H1 (cell line): ENCODE measurements at regions not wholly inside any gene's neighbourhood (a gene's known extent, or its start where the extent isn't known, plus 50 kb on each side); places are given as distances from the start of the nearest gene placed in this dataset.

Source experiments
- CTCF ChIA-PET: fragments of 300-600 bp; sonication (Branson Sonifier 250); formaldehyde crosslinking; loops from one replicate; lab custom pipeline; 2021; ENCODE audit not compliant: partially characterized antibody; lab: Charles Lee
- POLR2A ChIA-PET: fragments of 300-600 bp; sonication (Branson Sonifier 250); formaldehyde crosslinking; loops from one replicate; lab custom pipeline; 2021; ENCODE audit warnings: inconsistent platforms; ENCODE audit not compliant: partially characterized antibody; lab: Charles Lee
- DNase-seq, 2 experiments: peaks; one replicate each; pipeline versions ENCODE4 v3.0.0 to v3.0.0-alpha.2; 2010 to 2022; ENCODE audit warnings: low spot score in 2 of 2, low read depth in 1 of 2, mixed read lengths in 1 of 2
- FAIRE-seq: peaks from 2 replicates; lab custom pipeline; 2011; peaks lifted over from hg19 to GRCh38; lab: Jason Lieb, UNC
- H2AFZ ChIP-seq: 2 replicates; pipeline ENCODE4 v1.8.1; 2012; ENCODE audit warnings: low read length, inconsistent platforms
- H2AK5ac ChIP-seq: 2 replicates; pipeline ENCODE4 v1.6.1; 2013; ENCODE audit warnings: low read depth, low read length
- H2BK120ac ChIP-seq: replicated peaks from 2 replicates; pipeline ENCODE3; 2013; ENCODE audit warnings: low read depth, low read length, inconsistent platforms
- H2BK12ac ChIP-seq: 2 replicates; pipeline ENCODE4 v1.6.1; 2013; ENCODE audit warnings: low read depth, low read length
- H2BK15ac ChIP-seq: 2 replicates; pipeline ENCODE4 v1.6.1; 2013; ENCODE audit warnings: low read length
- H2BK20ac ChIP-seq: 2 replicates; pipeline ENCODE4 v1.6.1; 2013; ENCODE audit warnings: low read length
- H2BK5ac ChIP-seq: 2 replicates; pipeline ENCODE4 v1.6.1; 2013; ENCODE audit warnings: low read depth, low read length
- H3K14ac ChIP-seq: 2 replicates; pipeline ENCODE4 v1.6.1; 2013; ENCODE audit warnings: inconsistent platforms; ENCODE audit not compliant: insufficient read length
- H3K18ac ChIP-seq: 2 replicates; pipeline ENCODE4 v1.6.1; 2013; ENCODE audit warnings: low read length; ENCODE audit errors: extremely low read depth
- H3K23ac ChIP-seq: 2 replicates; pipeline ENCODE4 v1.6.1; 2013; ENCODE audit warnings: inconsistent platforms; ENCODE audit not compliant: insufficient read length
- H3K23me2 ChIP-seq: 2 replicates; pipeline ENCODE4 v1.6.1; 2013; ENCODE audit warnings: low read depth, low read length
- H3K27ac ChIP-seq: 2 replicates; pipeline ENCODE4 v1.6.1; 2011; ENCODE audit warnings: low read depth, low read length, inconsistent platforms
- H3K27me3 ChIP-seq, 4 experiments: replicated peaks in 1 of 4; 1 replicate in 1 of 4; 2 replicates in 3 of 4; pipeline versions ENCODE4 v1.6.1 to v1.8.1; 2011 to 2013; ENCODE audit warnings: low read length in 3 of 4, mild to moderate bottlenecking in 3 of 4, inconsistent platforms in 2 of 4, mixed read lengths in 2 of 4, moderate library complexity in 1 of 4; ENCODE audit not compliant: control insufficient read depth in 3 of 4, insufficient read depth in 3 of 4; ENCODE audit errors: extremely low read depth in 1 of 4
- H3K36me3 ChIP-seq, 4 experiments: 2 replicates each; pipeline versions ENCODE4 v1.6.1 to v1.8.1; 2011 to 2013; ENCODE audit warnings: mild to moderate bottlenecking in 4 of 4, low read length in 3 of 4, moderate library complexity in 2 of 4, control low read depth in 1 of 4, inconsistent platforms in 1 of 4; ENCODE audit not compliant: insufficient read depth in 4 of 4, control insufficient read depth in 2 of 4
- H3K4ac ChIP-seq: replicated peaks from 2 replicates; pipeline ENCODE3; 2013; ENCODE audit warnings: low read length, low read depth, mixed read lengths, inconsistent platforms; ENCODE audit not compliant: insufficient read length
- H3K4me1 ChIP-seq, 4 experiments: replicated peaks in 1 of 4; 1 replicate in 1 of 4; 2 replicates in 3 of 4; pipeline versions ENCODE4 v1.6.1 to v1.8.1; 2011 to 2013; ENCODE audit warnings: low read length in 3 of 4, inconsistent platforms in 2 of 4, mixed read lengths in 1 of 4; ENCODE audit not compliant: insufficient read depth in 4 of 4, control insufficient read depth in 3 of 4
- H3K4me2 ChIP-seq, 2 experiments: 2 replicates each; pipeline versions ENCODE4 v1.6.1 to v1.8.1; 2011 to 2013; ENCODE audit warnings: low read depth in 2 of 2, low read length in 2 of 2, control low read depth in 1 of 2, inconsistent platforms in 1 of 2, mild to moderate bottlenecking in 1 of 2; ENCODE audit not compliant: insufficient read depth in 1 of 2
- H3K4me3 ChIP-seq, 4 experiments: fragments of 200-600, 300-600 bp in 1 of 4; sonication (generic), shearing (Covaris generic), sonication (Bioruptor Twin) in 1 of 4; 2 replicates each; pipeline versions ENCODE4 v1.5.1 to v1.8.1; 2011 to 2016; ENCODE audit warnings: low read length in 4 of 4, low read depth in 3 of 4, control low read depth in 2 of 4, inconsistent platforms in 2 of 4, mild to moderate bottlenecking in 2 of 4, mixed read lengths in 1 of 4, moderate library complexity in 1 of 4; ENCODE audit not compliant: insufficient read depth in 2 of 4; ENCODE audit errors: extremely low read depth in 1 of 4
- H3K56ac ChIP-seq: replicated peaks from 2 replicates; pipeline ENCODE3; 2013; ENCODE audit warnings: low read depth, mild to moderate bottlenecking, mixed read lengths, low read length, inconsistent platforms; ENCODE audit not compliant: insufficient read length
- H3K79me1 ChIP-seq: 2 replicates; pipeline ENCODE4 v1.6.1; 2013; ENCODE audit warnings: low read depth, low read length, control low read depth
- H3K79me2 ChIP-seq, 2 experiments: 2 replicates each; pipeline versions ENCODE4 v1.6.1 to v1.8.1; 2012 to 2013; ENCODE audit warnings: low read length in 2 of 2, mild to moderate bottlenecking in 2 of 2, inconsistent platforms in 1 of 2; ENCODE audit not compliant: insufficient read depth in 2 of 2, control insufficient read depth in 1 of 2
- H3K9ac ChIP-seq, 4 experiments: replicated peaks in 1 of 4; 1 replicate in 1 of 4; 2 replicates in 3 of 4; pipeline versions ENCODE4 v1.6.1 to v1.8.1; 2011 to 2013; ENCODE audit warnings: low read depth in 3 of 4, low read length in 3 of 4, control low read depth in 2 of 4, mild to moderate bottlenecking in 2 of 4, moderate library complexity in 2 of 4, inconsistent platforms in 1 of 4; ENCODE audit errors: extremely low read depth in 1 of 4
- H3K9me3 ChIP-seq, 2 experiments: 2 replicates each; pipeline versions ENCODE4 v1.6.1 to v1.8.1; 2012 to 2013; ENCODE audit warnings: mild to moderate bottlenecking in 2 of 2, moderate library complexity in 2 of 2, control low read depth in 1 of 2, inconsistent platforms in 1 of 2, low read depth in 1 of 2, low read length in 1 of 2, mixed read lengths in 1 of 2; ENCODE audit not compliant: insufficient read depth in 2 of 2
- H4K20me1 ChIP-seq, 2 experiments: replicated peaks in 1 of 2; 2 replicates each; pipeline versions ENCODE3 to v1.8.1; 2011 to 2013; ENCODE audit warnings: inconsistent platforms in 2 of 2, low read length in 2 of 2, mild to moderate bottlenecking in 1 of 2; ENCODE audit not compliant: insufficient read depth in 2 of 2, control insufficient read depth in 1 of 2
- H4K5ac ChIP-seq: 2 replicates; pipeline ENCODE4 v1.6.1; 2013; ENCODE audit warnings: low read length, low read depth, mixed read lengths, inconsistent platforms; ENCODE audit not compliant: insufficient read length
- H4K8ac ChIP-seq: 2 replicates; pipeline ENCODE4 v1.8.0; 2013; ENCODE audit warnings: mild to moderate bottlenecking, moderate library complexity, low read length, inconsistent platforms; ENCODE audit not compliant: insufficient read depth; ENCODE audit errors: extremely low read depth
- H4K91ac ChIP-seq: replicated peaks from 2 replicates; pipeline ENCODE3; 2013; ENCODE audit warnings: low read length, mixed read lengths, inconsistent platforms; ENCODE audit not compliant: insufficient read length
- EP300 ChIP-seq, 2 experiments: IDR thresholded peaks; 1 replicate in 1 of 2; 2 replicates in 1 of 2; pipeline ENCODE4 v1.6.1; 2011 to 2012; ENCODE audit warnings: low read depth in 2 of 2, low read length in 2 of 2, mild to moderate bottlenecking in 2 of 2, borderline replicate concordance in 1 of 2, inconsistent platforms in 1 of 2, moderate library complexity in 1 of 2
- JUN ChIP-seq: IDR thresholded peaks from 2 replicates; pipeline ENCODE4 v1.6.1; 2011; ENCODE audit warnings: low read depth, mild to moderate bottlenecking, improper control_type of control experiment, low read length
- YY1 ChIP-seq: IDR thresholded peaks from 2 replicates; pipeline ENCODE4 v1.6.1; 2011; ENCODE audit warnings: low read depth, mild to moderate bottlenecking, low read length
- whole genome bisulfite sequencing, 2 experiments: shearing (Covaris generic) in 1 of 2; methylation state at CpG; one replicate each; pipeline versions ENCODE4 v1.1.6 to v1.1.7; 2013 to 2015; ENCODE audit warnings: low lambda C conversion rate in 2 of 2, mixed read lengths in 2 of 2, inconsistent platforms in 1 of 2, low coverage in 1 of 2, missing lambda C conversion rate in 1 of 2; ENCODE audit not compliant: insufficient replicate concordance in 2 of 2, insufficient coverage in 1 of 2, insufficient read length in 1 of 2; ENCODE audit errors: extremely low coverage in 1 of 2, missing lambda C conversion rate in 1 of 2; 5-methylcytosine and 5-hydroxymethylcytosine counted together
- TF ChIP-seq, protein P1 (sequence below): IDR thresholded peaks from 2 replicates; pipeline ENCODE4 v1.6.1; 2011; ENCODE audit warnings: low read length, improper control_type of control experiment

DNA sequence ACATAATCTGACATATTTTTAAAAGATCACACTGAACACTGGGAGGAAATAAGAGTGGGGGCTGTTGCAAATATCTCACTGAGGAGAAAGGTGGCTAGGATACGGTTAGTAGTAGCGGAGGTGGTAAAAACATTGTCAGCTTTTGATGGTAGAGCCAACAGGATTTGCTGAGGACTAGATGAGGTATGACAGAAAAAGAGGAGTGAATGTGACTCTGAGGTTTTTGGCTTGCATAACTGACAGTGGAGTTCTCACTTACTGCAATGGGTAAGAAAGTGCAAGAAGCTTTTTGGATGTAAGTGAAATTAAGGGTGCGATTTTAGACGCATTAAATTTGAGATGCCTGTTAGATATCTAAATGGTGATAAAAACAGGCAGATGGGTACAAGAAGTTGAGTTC is 102.0 kb upstream of the MBL2 start:
- no peaks in the 10 kb centered on the region; the same call in 1 of the 2 replicates for H3K23me2 ChIP-seq
- TF ChIP-seq YY1 (no peak), JUN (no peak), EP300 (IDR thresholded peaks at IDR 0.05; ENCODE audit: borderline replicate concordance in 1 of 2, low read depth in 2 of 2, low read length in 2 of 2) (no peak)
- TF ChIP-seq, protein P1, sequence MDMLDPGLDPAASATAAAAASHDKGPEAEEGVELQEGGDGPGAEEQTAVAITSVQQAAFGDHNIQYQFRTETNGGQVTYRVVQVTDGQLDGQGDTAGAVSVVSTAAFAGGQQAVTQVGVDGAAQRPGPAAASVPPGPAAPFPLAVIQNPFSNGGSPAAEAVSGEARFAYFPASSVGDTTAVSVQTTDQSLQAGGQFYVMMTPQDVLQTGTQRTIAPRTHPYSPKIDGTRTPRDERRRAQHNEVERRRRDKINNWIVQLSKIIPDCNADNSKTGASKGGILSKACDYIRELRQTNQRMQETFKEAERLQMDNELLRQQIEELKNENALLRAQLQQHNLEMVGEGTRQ = no peak
- no peak overlapping the region for H3K4ac ChIP-seq
- no peak overlapping the region for H2BK20ac ChIP-seq
- POLR2A ChIA-PET = no interaction called here
- H3K79me1 ChIP-seq = no peaks in the 10 kb centered on the region
- no peak overlapping the region for H2BK15ac ChIP-seq
- H2BK12ac ChIP-seq = no peak overlapping the region
- no peaks in the 10 kb centered on the region for H4K20me1 ChIP-seq
- H3K23ac ChIP-seq = no peak overlapping the region
- no peak overlapping the region for H2AK5ac ChIP-seq
- H3K27ac ChIP-seq = no peak overlapping the region
- H3K56ac ChIP-seq = no peak overlapping the region
- CTCF ChIA-PET = interaction anchor here (0.6 to 1.0 kb wide), 4 partner anchors 12 to 451 kb away, joined by 3 to 6 read pairs (median 3); no protein-coding TSS in a partner anchor
- no peak overlapping the region for H2AFZ ChIP-seq
- no peak overlapping the region for H3K9ac ChIP-seq
- H3K36me3 ChIP-seq = no peaks in the 10 kb centered on the region
- H3K4me1 ChIP-seq = no peaks in the 10 kb centered on the region; a peak in 1 of 7 replicates
- no peak overlapping the region for H4K91ac ChIP-seq
- no peak overlapping the region for H2BK120ac ChIP-seq
- H3K18ac ChIP-seq = no peak overlapping the region
- DNase-seq = no peak
- no peak overlapping the region for H4K5ac ChIP-seq
- no peak for FAIRE-seq
- no peak overlapping the region for H3K4me3 ChIP-seq
- H3K79me2 ChIP-seq = no peaks in the 10 kb centered on the region
- H2BK5ac ChIP-seq = 0 out of 2 replicates have a peak overlapping the region, but pooled peaks have one; percentile 7
- no peak overlapping the region for H3K4me2 ChIP-seq
- 66% methylated on average over 4 of the region's 4 CpGs; no CpG with 5 or more reads in 1 of the 2 experiments for WGBS, 2 experiments
- no peaks in the 10 kb centered on the region for H3K27me3 ChIP-seq
- H4K8ac ChIP-seq = no peak overlapping the region
- no peak overlapping the region for H3K14ac ChIP-seq
- H3K9me3 ChIP-seq = 0 out of 4 replicates have a peak, but pooled peaks cover under 1 to 2% of the 10 kb centered on the region in 2 experiments
